ENCODE measurements at regions not wholly inside any gene's neighbourhood (a gene's known extent, or its start where the extent isn't known, plus 50 kb on each side); places are given as distances from the start of the nearest gene placed in this dataset.

DNA sequence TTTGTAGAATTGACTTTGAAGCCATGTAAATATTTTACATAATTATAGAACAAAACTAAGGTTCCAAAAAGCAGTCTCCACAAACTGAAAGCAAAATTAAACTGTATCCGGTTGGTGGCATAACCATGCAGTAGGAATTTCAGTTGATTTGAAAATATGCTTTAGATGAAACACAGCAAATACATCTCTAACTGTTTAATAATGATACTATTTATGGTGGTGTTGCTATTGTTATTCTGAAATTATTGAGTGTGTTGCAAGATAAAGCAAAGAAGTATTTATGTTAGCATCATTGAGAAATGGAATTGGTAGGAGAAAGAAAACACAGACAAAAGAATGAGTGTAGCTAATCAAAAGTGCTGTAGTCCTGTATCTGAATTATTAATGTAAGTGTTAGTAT lies 73.8 kb upstream of the MTHFD1L start:
- TF ChIP-seq ZFX (IDR thresholded peaks at IDR 0.05; ENCODE audit: borderline replicate concordance) (no peak), CTCF (IDR thresholded peaks at IDR 0.05) (no peak)

DNA sequence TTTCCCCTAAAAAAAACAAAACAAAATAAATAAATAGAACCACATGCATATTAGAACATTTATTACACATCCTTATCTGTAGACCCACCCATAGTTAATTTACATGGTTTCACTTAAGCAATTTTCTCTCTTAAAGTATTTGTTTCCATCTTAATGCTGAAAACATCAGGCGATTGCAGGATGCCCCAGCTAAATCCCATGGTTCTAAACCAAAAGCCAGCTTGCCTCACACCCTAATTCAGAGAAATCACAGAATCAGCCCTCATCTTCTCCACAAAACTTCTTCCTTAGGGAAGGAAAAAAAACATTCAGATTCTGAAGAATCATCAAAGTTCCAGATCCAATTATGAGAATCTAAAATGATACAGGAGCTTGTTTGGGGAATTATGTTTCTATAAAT lies 67.6 kb upstream of the MTHFD1L start:
- no peak overlapping the region for H3K27ac ChIP-seq
- TF ChIP-seq ZFX (IDR thresholded peaks at IDR 0.05; ENCODE audit: borderline replicate concordance) (no peak), CTCF (IDR thresholded peaks at IDR 0.05) (no peak)

More for the DNA sequence above, 73.8 kb upstream of the MTHFD1L start:
- no peak overlapping the region for H3K27ac ChIP-seq

DNA sequence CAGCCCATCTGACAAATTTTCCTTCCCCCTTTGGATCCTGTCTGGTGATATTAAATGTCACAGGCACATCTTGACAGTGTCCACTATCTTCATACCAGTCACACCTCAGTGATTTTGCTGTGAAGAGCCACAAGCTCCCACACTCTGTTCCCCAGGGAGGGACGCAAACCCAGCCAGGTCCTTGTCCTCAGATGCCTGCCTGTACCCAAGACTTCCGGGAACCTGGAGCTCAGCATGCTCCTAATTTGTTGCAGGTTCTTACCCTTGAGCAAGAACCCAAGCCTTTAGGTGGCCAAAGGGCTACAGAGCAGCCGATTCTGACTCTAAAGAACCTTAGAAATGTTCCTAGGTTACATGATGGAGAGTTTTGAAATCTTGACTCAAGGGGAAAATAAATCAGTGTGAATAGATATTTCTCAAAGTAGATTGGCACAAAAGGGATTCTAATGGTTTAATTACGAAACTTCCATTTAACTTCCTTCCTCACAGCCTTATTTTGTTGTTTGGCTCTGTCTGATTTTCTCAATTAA lies 66.2 kb upstream of the MTHFD1L start:
- no peak overlapping the region for H3K27ac ChIP-seq
- TF ChIP-seq CTCF (IDR thresholded peaks at IDR 0.05) (no peak), ZFX (IDR thresholded peaks at IDR 0.05; ENCODE audit: borderline replicate concordance) (no peak)

GRCh38 chr6:150800674-150801314 lies 64.7 kb upstream of the MTHFD1L start:
- no peak overlapping the region for H3K27ac ChIP-seq
- no peak for TF ChIP-seq ZFX (IDR thresholded peaks at IDR 0.05; ENCODE audit: borderline replicate concordance)

DNA sequence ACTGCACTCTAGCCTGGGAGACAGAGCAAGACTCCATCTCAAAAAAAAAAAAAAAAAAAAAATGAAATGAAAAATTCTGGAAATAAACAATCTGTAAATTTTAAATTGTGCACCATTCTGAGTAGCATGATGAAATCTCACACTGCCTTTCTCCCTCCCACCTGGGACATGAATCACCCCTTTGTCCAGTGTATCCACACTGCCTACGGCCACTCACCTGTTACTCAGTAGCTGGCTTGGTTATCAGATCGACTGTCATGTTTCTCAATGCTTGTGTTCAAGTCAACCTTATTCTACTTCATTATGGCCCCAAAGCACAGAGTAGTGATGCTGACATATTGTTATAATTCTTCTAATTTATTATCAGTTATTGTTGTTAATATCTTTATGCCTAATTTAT lies 58.7 kb upstream of the MTHFD1L start:
- no peak overlapping the region for H3K27ac ChIP-seq
- TF ChIP-seq CTCF (IDR thresholded peaks at IDR 0.05) (no peak), ZFX (IDR thresholded peaks at IDR 0.05; ENCODE audit: borderline replicate concordance) (no peak)

GRCh38 chr6:150813319-150813992 lies 52.0 kb upstream of the MTHFD1L start:
- H3K27ac ChIP-seq, result no peak overlapping the region
- TF ChIP-seq ZFX (IDR thresholded peaks at IDR 0.05; ENCODE audit: borderline replicate concordance) (no peak), CTCF (IDR thresholded peaks at IDR 0.05) (no peak)

GRCh38 chr6:150813993-150814359 lies 51.5 kb upstream of the MTHFD1L start:
- no peak overlapping the region for H3K27ac ChIP-seq
- TF ChIP-seq CTCF (IDR thresholded peaks at IDR 0.05), result no peak
- TF ChIP-seq ZFX (IDR thresholded peaks at IDR 0.05; ENCODE audit: borderline replicate concordance), result no peak
